AG09309 (cell line): ENCODE measurements at regions not wholly inside any gene's neighbourhood (a gene's known extent, or its start where the extent isn't known, plus 50 kb on each side); places are given as distances from the start of the nearest gene placed in this dataset.

Experiments used
- DNase-seq: peaks from one replicate; pipeline ENCODE4 v3.0.0-alpha.2; 2010; ENCODE audit warnings: low read depth
- H3K4me3 ChIP-seq: 2 replicates; pipeline ENCODE4 v1.5.1; 2011; ENCODE audit warnings: mild to moderate bottlenecking, low read depth, low read length, moderate library complexity; ENCODE audit not compliant: control insufficient read depth
- CTCF ChIP-seq: IDR thresholded peaks from 2 replicates; pipeline ENCODE4 v1.5.1; 2011; ENCODE audit warnings: mild to moderate bottlenecking, low read depth, low read length, inconsistent platforms; ENCODE audit not compliant: insufficient read depth, control insufficient read depth; ENCODE audit errors: missing control alignments

DNA sequence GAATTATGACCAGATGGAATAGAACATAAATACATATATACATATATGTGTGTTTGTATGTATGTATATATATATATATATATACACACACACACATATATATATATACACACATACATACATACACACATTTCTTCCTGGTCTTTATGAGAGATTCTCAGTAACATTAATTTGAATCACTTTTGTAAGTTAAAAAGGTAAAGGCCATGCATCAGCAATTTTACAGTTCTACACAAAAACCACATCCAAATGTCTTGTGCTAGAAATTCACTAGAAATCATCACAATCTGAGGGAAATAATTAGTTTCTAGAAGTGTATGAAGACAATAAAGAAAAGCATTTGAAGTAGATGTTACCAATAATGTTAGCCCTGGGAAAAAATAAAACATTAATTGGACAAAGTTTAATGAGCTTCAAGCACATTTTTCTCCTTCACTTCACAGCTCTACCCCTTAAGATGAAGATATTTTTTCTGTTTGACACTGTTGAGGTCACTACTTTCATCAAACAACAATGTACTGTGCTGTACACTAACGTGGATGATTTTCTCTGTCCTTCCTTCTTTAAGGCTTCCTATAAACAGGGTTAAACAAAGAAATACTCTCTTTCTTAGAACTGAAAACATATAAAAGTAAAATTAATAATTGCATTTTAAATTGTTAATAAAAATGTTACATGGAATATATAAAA lies 189.2 kb upstream of the NR4A3 start:
- H3K4me3 ChIP-seq, result no peak overlapping the region
- TF ChIP-seq CTCF, result no peak
- no peak for DNase-seq

DNA sequence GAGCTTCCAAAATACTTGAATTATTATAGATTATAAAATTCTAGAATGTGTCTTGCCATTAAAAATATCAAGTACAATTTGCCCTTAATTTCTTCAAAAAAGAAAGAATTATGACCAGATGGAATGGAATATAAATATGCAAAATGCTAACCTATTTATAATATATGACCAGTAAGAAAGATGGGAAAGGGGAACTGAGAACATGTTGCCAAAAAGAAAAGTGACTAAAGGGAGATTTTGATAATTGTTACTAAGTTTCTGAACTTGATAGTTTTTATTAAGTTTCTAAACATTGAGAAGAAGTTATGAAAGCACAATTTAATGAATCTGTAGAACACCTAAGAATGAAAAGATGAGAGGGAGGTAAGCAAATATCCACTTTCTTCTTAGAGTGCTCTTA lies 188.4 kb upstream of the NR4A3 start:
- TF ChIP-seq CTCF, result no peak
- no peak overlapping the region for H3K4me3 ChIP-seq
- no peak for DNase-seq

- no peak for DNase-seq
- no peak for TF ChIP-seq CTCF
- no peak overlapping the region for H3K4me3 ChIP-seq
These were observed 187.5 kb upstream of the NR4A3 start for GRCh38 chr9:99634186-99634585.

DNA sequence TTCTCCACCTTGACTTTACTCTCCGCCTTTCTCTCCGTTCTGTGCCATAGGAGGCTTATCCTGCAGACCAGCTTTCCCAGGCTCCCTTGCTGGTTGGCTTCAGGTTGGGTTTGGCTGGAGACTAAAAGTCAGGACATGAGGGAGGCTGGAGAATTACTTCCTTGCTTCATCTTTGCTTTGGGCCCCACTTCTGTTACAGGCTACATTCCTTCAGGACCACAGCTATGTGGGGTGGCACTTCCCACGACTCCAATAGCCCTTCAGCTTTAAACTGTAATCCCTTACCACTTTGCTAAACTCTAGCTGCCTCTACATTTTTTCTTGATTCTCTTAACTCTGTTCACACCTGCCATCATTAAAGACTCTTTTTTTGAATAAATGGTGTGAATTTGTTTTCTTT lies 186.7 kb upstream of the NR4A3 start:
- DNase-seq, result peak; percentile 13
- no peak overlapping the region for H3K4me3 ChIP-seq
- TF ChIP-seq CTCF, result no peak

DNA sequence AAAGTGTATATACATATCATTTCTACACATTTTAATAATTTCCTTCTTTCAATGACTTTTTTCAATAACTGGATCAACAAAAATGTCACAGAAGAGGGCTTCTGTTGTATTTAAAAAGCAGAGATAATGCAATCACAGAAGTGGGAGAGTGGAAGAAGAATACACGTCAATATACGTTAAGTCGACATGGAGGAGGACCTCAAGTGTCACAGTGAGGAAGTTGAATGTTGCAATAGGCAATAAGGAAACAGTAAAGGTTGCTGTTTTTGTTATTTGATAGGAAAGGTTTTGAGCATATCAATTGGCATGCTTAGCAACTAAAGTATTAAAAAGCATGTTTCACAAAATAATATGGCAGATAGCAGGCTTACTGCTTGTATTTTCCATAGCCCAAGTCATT lies 184.0 kb upstream of the NR4A3 start:
- no peak overlapping the region for H3K4me3 ChIP-seq
- no peak for DNase-seq
- TF ChIP-seq CTCF, result no peak

DNA sequence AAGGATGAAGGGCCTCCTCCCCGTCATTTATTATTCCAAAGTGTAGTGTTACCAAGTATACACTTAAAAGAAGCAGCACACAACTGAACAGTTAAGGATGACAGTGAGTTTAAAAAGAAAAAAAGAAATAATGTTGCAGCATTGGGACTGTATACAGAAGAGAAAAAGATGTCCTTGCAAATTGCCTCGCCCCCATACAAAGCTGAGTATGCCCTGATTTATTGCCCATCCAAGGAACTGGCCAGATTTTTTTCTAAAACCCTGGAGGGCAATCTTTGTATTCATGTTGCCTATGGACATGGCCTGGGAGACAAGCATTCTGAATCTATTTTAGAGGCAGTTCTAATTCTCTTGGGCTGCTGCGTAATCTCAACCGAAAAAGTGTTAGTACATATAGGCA lies 182.7 kb upstream of the NR4A3 start:
- no peak for TF ChIP-seq CTCF
- DNase-seq, result no peak
- no peak overlapping the region for H3K4me3 ChIP-seq

GRCh38 chr9:99647604-99648003 lies 174.1 kb upstream of the NR4A3 start:
- no peak for DNase-seq
- no peak for TF ChIP-seq CTCF
- no peak overlapping the region for H3K4me3 ChIP-seq
